ENCODE measurements at regions not wholly inside any gene's neighbourhood (a gene's known extent, or its start where the extent isn't known, plus 50 kb on each side); places are given as distances from the start of the nearest gene placed in this dataset.

DNA sequence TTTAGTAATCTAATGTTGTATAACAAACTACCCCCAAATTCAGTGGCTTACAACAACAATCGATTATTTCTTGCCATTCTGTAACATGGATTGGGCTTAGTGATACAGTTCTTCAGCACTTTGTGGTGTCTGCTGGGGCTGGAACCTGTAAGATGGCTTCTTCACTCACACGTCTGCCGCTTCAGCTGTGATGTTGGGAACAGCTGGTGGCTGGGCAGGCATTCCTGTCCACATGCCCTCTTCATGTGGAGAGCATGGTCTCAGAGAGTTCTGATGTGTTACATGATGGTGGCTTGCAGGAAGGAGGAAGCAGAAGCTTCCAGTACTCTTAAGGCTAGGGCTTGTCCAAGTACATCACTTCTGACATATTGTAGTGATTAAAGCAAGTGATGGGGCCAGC lies 276.9 kb downstream of the PTBP2 start:
- no peak for DNase-seq

DNA sequence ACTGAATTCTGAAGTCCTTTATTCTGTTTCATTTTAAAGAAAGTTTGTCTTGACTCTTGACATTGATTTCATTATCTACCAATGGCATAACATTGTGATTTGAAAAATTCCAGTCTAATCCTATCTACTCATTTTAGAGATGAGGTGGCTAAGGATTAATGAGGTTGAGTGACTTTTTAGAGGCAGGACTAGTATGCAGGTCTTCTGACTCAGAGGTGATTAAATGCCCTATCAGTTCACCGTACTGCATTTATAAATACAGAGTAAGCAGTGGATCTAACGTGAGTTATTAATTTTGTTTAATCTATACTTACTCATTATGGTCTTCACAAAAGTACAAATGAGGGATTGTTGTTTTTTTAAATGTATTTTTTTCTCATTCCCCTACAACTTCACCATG lies 277.6 kb downstream of the PTBP2 start:
- DNase-seq, result no peak

DNA sequence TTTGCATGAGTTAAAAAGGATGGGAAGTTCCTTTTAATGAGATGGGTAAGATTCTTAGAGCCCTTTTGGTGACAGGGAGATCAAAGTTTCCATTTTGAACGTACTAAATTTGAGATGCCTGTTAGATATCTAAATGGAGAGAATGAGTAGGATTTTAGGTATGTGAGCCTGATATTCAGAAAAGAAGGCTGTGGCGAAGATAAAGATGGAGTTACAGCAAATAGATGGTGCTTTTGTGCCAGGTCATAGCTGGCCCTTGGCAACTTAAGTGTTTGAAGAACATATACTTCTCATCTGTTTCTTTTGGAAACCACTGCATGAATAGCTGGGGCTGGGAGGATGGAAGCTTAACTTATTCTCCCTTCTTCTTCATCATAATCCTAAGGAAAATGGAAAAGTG lies 282.5 kb downstream of the PTBP2 start:
- DNase-seq, result no peak

DNA sequence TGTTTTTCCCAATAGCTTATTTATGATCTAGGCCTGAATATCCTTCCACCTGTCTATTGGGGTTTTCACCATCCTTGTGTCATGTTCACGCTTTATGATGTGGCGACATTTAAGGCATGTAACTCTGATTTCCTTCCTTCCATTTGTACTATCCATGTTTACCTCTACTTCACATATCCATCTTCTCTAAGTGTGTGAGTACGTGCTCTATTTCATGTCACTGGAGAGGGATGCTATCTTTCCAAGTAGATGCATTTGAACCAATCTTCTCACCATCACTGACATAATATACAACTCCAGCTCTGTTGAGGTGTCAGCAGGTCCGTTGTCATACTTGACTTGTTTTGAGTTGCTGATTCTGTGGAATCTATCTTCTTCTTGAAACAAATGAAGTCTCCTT lies 283.2 kb downstream of the PTBP2 start:
- DNase-seq, result no peak

DNA sequence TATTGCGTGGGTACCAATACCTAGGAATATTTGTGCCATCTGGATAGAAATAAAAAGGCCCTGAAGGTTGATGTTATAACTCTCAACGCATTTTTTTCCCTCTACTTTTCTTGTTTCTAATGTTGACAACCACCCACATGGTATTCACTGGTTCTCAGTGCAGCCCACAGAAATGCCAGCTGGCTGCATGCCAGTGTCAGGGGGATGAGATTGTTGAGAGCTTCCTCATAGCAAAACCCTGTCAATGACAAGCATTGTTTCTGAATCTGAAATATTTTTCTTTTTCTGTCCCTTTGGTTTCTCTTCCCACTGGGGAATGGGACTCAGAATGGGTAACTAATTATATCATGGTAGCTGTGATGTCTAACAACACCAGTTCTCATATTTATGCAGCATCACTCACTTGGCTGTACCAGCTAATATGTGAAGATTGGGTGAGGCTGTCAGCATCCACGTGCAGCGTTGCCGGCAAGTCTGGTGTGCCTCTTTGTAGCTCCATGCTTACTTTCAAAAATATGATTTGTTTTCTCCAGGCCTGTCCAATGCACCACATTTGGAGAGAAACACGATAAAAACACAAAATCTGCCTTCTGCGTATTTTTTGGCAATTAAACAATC lies 284.6 kb downstream of the PTBP2 start:
- DNase-seq, result no peak

DNA sequence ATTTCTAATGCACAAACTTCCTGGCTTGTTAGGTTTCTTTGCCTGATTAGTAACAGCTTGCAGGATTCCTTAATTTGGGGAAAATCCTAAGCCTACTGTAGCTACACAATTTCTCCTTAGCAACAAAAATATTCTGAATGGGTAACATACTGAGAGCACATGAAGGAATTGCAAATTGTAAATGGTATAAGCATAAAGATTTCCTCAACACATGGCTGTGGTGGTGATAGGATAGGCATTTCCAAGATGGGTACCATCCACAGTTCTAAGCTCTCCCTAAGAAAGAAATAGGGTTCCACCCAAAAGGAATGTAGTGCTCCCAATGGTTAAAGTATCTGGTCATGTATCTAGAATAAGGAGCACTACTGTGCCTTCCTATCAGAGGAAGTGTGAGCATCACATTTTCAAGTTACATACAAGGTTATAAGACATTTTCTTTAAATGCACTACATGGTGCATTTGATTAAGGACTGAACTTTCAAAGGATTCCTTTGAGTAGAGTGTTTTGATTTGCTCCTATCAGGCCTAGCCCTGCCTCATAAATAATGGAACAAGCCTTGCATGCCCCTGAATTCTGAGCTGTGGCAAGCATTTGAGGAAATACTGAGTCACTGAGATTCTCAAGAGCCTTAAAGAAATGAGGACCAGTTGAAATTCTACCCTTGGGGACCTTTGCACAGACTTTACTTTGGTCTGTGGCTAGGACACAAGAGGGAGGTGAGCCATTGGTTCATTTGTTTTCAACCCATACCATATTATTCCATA lies 286.4 kb downstream of the PTBP2 start:
- no peak for DNase-seq

DNA sequence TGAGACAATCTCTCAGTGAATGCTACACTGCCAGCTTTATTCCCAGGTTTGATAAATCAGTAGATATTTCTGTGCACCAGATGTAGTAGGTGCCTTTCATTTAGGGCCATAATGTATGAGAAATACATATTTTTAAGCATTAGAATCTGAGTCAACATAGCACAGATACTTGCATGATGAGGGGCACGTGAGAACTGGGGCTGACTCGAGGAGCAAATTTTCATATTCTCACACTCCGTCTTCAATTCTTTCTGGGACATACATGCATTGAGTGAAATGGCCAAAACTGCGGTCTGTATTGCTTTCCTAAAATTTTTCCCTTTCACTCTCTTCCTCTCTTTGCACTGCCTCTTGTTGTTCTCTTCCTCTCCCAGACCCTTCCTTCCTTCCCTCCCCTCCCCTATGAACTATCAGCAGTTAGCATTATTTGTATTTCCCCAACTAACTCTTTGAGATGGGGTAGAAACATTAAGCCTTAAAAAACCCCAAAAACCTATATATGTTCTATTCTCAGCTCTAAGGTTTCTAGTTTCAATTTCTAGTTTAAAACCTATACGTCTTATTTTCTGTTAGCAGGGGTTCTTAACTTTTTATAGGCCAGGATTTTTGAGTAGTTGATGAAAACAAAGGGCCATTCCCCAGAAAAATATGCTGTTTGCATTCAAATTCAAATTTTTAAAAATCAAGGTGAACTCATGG lies 289.1 kb downstream of the PTBP2 start:
- no peak for DNase-seq

DNA sequence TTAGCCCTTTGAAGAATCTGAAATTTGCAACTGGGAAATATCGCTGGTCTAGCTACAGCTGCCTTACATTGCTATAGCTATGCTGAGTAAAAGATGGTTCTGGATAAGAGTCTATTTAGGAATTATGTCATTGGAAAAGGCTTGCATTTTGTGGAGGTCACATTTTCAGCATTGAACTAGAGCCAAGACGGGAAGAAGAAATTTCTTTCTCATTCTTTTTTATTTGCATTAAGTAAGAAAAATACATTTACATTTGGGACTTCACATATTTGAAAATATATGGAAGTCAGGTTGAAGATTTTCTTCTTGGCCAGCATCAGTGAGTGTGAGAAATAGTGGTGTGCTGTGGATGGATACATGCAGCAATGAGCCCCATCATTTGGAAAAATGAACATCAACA lies 291.6 kb downstream of the PTBP2 start:
- DNase-seq, result no peak

DNA sequence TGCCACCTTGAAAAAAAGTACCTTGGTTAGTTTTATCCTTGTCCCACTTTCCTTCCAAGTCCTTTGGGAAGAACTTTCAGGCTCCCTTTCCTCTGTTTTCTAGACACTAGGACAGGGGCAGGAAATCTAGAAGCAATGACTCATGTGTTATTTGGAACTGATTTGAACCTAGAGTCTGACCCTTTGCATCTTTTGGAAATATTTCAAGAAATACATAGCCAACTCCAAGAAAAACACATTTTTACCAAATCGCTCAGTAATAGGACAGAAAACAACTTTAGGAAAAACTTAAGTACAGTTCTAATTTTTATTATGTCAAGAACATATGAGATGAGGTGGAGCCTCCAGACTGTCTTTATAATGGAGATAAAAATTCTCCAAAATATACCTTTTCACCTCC lies 292.4 kb downstream of the PTBP2 start:
- DNase-seq, result no peak

DNA sequence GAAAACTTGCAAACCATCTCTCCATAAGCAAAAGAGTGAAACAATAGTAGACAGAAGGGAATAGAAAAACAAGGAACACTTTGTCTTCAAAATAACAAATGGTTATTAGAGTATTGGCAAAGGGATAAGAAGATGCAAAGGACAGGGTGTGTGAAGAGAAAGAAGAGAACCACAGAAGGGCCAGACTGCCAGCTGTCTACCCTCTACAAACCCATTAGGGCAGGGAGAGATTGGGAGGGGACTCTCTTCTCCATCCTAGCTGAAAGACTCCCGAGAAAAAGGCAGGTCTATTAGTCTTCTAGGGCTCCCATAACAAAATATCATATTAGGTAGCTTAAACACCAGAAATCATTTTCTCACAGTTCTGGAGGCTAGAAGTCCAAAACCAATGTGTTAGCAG lies 292.8 kb downstream of the PTBP2 start:
- DNase-seq, result no peak

DNA sequence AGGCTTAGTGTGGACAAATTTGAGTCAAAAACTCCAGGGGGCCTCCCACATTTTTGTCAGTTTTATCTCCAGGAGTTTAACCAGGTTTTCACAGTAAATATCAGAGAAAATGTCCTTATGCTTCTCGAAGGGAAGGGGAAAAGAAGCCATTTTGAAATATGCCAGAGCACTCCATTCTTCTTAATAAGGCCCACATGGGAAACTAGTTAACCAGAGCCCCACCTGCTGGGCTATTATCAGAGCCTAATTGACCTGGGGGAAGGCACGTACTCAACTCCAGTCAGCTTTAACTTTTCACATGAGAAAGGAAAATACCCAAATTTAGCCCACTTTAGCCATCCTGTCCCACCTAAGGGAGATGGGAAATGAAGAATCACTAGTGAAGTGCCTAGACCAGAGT lies 296.3 kb downstream of the PTBP2 start:
- DNase-seq, result no peak

Measured in effector CD8-positive, alpha-beta T cell (primary cell).